ENCODE measurements at regions not wholly inside any gene's neighbourhood (a gene's known extent, or its start where the extent isn't known, plus 50 kb on each side); places are given as distances from the start of the nearest gene placed in this dataset.

DNA sequence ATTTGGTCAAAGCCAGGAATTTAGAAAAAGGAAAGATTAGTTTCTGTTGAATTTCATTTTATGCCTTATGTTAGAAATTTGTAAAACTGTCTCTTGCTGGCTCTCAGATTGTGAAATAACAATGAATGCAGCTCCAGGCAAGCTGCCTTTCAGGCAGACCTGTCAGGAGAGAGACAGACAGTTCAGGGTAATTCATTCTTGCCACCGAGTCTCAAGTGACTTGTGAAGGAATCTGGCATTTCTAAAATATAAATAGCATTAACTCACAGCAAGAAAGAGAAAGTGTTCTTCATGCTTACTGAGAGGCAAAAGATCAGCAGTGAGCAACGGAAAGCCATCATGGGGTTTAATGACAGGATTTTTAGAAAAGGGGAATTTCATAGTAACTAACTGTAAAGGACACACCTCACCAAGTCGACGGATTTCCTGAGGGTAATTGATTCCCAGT, 442.3 kb upstream of the AKR1E2 start:
- H3K4me3 ChIP-seq (ENCODE audit: low read depth, low read length) = no peak overlapping the region
- no peak for DNase-seq (ENCODE audit: low read depth)
- TF ChIP-seq, protein P1, sequence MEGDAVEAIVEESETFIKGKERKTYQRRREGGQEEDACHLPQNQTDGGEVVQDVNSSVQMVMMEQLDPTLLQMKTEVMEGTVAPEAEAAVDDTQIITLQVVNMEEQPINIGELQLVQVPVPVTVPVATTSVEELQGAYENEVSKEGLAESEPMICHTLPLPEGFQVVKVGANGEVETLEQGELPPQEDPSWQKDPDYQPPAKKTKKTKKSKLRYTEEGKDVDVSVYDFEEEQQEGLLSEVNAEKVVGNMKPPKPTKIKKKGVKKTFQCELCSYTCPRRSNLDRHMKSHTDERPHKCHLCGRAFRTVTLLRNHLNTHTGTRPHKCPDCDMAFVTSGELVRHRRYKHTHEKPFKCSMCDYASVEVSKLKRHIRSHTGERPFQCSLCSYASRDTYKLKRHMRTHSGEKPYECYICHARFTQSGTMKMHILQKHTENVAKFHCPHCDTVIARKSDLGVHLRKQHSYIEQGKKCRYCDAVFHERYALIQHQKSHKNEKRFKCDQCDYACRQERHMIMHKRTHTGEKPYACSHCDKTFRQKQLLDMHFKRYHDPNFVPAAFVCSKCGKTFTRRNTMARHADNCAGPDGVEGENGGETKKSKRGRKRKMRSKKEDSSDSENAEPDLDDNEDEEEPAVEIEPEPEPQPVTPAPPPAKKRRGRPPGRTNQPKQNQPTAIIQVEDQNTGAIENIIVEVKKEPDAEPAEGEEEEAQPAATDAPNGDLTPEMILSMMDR (IDR thresholded peaks at IDR 0.05; ENCODE audit: low read depth, low read length, missing control alignments) = no peak

DNA sequence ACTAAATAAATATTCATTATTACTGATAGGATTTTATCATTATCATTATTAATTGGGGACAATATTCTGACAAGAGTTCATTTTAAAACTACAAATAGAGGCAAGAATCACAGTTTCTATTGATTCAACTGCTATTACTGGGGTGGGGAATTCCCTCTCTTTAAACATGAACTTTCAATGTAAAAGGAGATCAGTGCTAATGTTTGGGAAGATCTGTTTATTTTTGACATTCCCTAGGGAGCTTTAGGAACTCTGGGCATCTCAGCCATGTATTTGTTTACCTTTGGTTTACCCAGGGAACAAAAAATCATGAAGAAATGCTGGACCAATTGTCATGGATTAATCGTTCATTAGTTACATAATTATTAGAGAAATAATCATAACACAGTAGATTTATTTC, 443.2 kb upstream of the AKR1E2 start:
- H3K4me3 ChIP-seq (ENCODE audit: low read depth, low read length) = no peak overlapping the region
- DNase-seq (ENCODE audit: low read depth) = no peak
- TF ChIP-seq, protein P1 (IDR thresholded peaks at IDR 0.05; ENCODE audit: low read depth, low read length, missing control alignments) = no peak

DNA sequence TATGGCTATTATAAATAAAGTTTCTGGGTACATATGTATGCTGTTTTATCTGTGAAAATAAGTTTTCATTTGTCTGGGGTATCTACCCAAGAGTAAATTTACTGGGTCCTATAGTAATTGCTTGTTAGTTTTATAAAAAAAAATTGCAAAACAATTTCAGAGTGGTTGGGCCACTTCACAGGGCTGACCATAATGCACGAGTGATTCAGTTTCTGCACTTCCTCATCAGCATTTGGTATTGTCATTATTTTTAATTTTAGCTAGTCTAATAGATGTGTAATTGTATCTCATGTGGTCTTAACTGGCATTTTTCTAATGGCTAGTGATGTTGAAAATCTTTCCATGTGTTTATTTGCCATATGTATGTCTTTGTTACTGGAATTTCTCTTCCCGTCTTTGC, 452.4 kb upstream of the AKR1E2 start:
- TF ChIP-seq, protein P1 (IDR thresholded peaks at IDR 0.05; ENCODE audit: low read depth, low read length, missing control alignments) = no peak
- no peak for DNase-seq (ENCODE audit: low read depth)
- H3K4me3 ChIP-seq (ENCODE audit: low read depth, low read length) = no peak overlapping the region

DNA sequence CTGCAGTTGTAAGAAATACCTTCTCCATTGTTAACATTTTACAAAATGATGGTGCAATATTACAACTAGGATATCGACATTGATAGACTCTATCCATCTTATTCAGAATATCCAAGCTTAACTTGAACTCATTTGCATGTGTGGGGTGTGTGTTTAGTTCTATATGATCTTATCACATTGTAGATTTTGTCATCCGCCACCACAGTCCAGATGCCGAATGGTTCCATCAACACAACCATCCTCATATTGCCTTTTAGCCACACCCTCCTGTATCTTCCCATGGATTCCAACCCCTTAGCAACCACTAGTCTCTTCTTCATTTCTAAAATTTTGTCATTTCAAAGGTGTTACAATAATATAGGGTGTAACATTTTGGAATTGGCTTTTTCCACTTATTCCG, 452.9 kb upstream of the AKR1E2 start:
- no peak overlapping the region for H3K4me3 ChIP-seq (ENCODE audit: low read depth, low read length)
- no peak for DNase-seq (ENCODE audit: low read depth)
- TF ChIP-seq, protein P1 (IDR thresholded peaks at IDR 0.05; ENCODE audit: low read depth, low read length, missing control alignments) = no peak

DNA sequence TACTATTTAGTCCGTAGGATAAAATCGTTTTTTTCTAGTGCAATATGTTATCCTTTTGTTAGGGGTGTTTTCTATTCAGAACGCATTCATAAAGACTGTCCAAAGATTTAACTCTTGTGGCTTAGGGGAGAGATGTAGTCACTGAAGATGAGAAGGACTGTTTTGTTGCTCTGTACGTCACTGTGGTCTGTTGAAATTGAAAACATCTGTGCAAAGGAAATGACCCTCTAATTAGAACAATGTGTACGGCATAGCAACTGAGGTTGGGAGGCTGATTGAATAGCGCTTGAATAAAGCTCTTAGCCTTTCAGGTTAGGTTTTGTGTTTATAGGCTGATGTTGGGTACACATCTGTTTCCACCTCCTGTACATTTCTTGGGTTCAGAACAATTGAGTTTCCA, 453.4 kb upstream of the AKR1E2 start:
- no peak overlapping the region for H3K4me3 ChIP-seq (ENCODE audit: low read depth, low read length)
- no peak for DNase-seq (ENCODE audit: low read depth)
- TF ChIP-seq, protein P1 (IDR thresholded peaks at IDR 0.05; ENCODE audit: low read depth, low read length, missing control alignments) = no peak

DNA sequence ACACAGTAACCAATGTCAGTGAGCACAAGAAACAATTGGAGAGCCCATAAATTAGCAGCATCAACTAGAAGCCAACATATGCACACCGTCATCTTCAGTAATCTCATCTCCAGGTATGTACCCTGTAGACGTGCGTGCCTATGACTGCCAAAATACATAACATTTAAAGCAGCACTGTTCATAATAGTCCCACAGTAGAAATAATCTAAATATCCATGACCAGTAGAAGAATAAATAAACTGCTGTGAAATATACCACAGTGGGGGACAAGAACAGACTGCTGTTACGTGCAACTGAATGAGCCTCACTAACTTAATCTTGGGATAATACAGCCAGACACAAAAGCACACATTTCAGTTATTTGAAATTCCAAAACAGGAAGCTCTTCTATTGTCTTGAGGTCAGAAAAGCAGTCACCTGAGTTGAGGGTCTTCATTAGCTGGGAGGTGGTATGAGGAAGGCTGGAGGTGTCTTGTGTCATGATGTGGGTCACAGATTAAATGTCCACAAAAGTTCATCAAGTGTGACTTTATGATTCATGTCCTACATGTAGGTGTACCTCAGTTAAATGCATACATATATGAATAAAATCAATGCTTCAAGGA, 454.2 kb upstream of the AKR1E2 start:
- TF ChIP-seq, protein P1 (IDR thresholded peaks at IDR 0.05; ENCODE audit: low read depth, low read length, missing control alignments) = no peak
- no peak overlapping the region for H3K4me3 ChIP-seq (ENCODE audit: low read depth, low read length)
- no peak for DNase-seq (ENCODE audit: low read depth)

DNA sequence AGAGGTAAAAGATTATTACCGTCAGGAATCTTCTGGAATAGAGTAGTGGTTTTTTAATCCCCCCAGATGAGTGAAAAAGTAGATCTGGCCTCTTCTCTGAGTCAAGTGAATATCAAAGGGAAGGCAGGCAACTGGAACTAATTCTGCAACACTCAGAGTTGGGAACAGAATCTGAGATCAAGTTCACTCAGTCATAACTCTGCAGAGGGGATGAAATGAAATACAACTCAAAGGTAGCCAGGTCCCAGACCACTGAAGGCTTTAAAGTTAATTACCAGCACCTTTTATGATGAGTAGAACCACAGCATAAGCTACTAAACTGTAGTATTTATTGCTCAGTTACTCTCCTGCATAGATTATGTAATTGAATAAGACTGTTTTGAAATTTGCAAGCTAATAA, 455.6 kb upstream of the AKR1E2 start:
- no peak overlapping the region for H3K4me3 ChIP-seq (ENCODE audit: low read depth, low read length)
- DNase-seq (ENCODE audit: low read depth) = no peak
- TF ChIP-seq, protein P1 (IDR thresholded peaks at IDR 0.05; ENCODE audit: low read depth, low read length, missing control alignments) = no peak

All from GM12864 (cell line).